Stimulated activated naive CD4-positive, alpha-beta T cell (primary cell): ENCODE measurements at regions not wholly inside any gene's neighbourhood (a gene's known extent, or its start where the extent isn't known, plus 50 kb on each side); places are given as distances from the start of the nearest gene placed in this dataset.

Experiments used
- DNase-seq, 6 experiments: peaks; one replicate each; lab custom pipeline; 2025; lab: John Stamatoyannopoulos, UW

GRCh38 chr3:18774319-18775088, 349.4 kb upstream of the SATB1 start:
- DNase-seq = no peak

- no peak for DNase-seq
These were observed 347.7 kb upstream of the SATB1 start for GRCh38 chr3:18772699-18773305.

GRCh38 chr3:18771931-18772330, 346.8 kb upstream of the SATB1 start:
- no peak for DNase-seq

- DNase-seq = no peak
These were observed 345.7 kb upstream of the SATB1 start for GRCh38 chr3:18770800-18771199.

GRCh38 chr3:18767756-18768303, 342.7 kb upstream of the SATB1 start:
- no peak for DNase-seq

- no peak for DNase-seq
These were observed 341.8 kb upstream of the SATB1 start for GRCh38 chr3:18766974-18767373.

GRCh38 chr3:18765662-18766061, 340.5 kb upstream of the SATB1 start:
- no peak for DNase-seq

GRCh38 chr3:18765161-18765560, 340.0 kb upstream of the SATB1 start:
- DNase-seq = no peak

GRCh38 chr3:18761530-18761929, 336.4 kb upstream of the SATB1 start:
- DNase-seq = no peak

GRCh38 chr3:18758047-18758704, 333.0 kb upstream of the SATB1 start:
- peak in 3 of 6 experiments; percentile 69 to 82 (median 81) for DNase-seq

- no peak for DNase-seq
These were observed 332.3 kb upstream of the SATB1 start for GRCh38 chr3:18757476-18757875.

GRCh38 chr3:18752273-18752934, 327.3 kb upstream of the SATB1 start:
- DNase-seq = no peak

GRCh38 chr3:18751514-18751913, 326.4 kb upstream of the SATB1 start:
- no peak for DNase-seq

- no peak for DNase-seq
These were observed 322.2 kb upstream of the SATB1 start for GRCh38 chr3:18747383-18747782.

GRCh38 chr3:18745472-18745871, 320.3 kb upstream of the SATB1 start:
- DNase-seq = no peak

- no peak for DNase-seq
These were observed 319.3 kb upstream of the SATB1 start for GRCh38 chr3:18744472-18744871.

GRCh38 chr3:18743761-18744160, 318.6 kb upstream of the SATB1 start:
- peak in 2 of 6 experiments; percentile 12 to 29 for DNase-seq

- DNase-seq = peak in 5 of 6 experiments; percentile 54 to 76 (median 66)
These were observed 315.8 kb upstream of the SATB1 start for GRCh38 chr3:18740631-18741583.

- DNase-seq = no peak
These were observed 313.9 kb upstream of the SATB1 start for GRCh38 chr3:18739099-18739433.

GRCh38 chr3:18738393-18739098, 313.4 kb upstream of the SATB1 start:
- no peak for DNase-seq

- no peak for DNase-seq
These were observed 309.9 kb upstream of the SATB1 start for GRCh38 chr3:18735005-18735404.
